ENCODE measurements at regions not wholly inside any gene's neighbourhood (a gene's known extent, or its start where the extent isn't known, plus 50 kb on each side); places are given as distances from the start of the nearest gene placed in this dataset.
A peak's percentile ranks its signal among the peaks of the same experiment; 100 is the strongest.

- TF ChIP-seq CTCF (conservative IDR thresholded peaks at IDR 0.05) (peak; percentile 65), EZH2 (IDR thresholded peaks at IDR 0.05; ENCODE audit: low read depth) (no peak)
Observed at GRCh38 chr13:44879452-44880058, 109.7 kb downstream of the NUFIP1 start.
